ENCODE measurements at regions not wholly inside any gene's neighbourhood (a gene's known extent, or its start where the extent isn't known, plus 50 kb on each side); places are given as distances from the start of the nearest gene placed in this dataset.

DNA sequence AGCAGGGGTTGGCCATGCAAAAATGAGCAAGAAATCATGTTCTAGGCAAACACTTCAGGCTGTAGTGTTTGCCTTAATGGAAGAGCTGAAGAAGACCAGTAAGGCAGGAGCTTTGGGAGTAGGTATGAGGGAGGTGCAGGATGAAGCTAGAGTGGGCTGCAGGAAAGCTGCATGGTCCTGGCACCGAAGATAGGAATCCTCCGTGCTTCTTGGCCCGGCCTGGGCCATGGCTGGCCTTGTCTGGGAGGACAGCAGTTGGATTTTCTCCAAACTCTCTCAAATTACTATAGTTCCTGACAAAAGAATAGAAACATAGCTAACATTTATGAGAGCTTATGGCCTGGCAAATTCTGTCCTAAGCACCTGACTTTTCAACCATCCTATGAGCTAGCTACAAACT, 116.5 kb downstream of the UCHL1 start:
- H2BK20ac ChIP-seq (ENCODE audit: low read length): no peak overlapping the region
- no peak overlapping the region for H2AK5ac ChIP-seq (ENCODE audit: low read depth, low read length)
- H2BK12ac ChIP-seq (ENCODE audit: low read depth, low read length): no peak overlapping the region
- no peaks in the 10 kb centered on the region for H3K4me1 ChIP-seq (replicated peaks in 1 of 4; ENCODE audit: control insufficient read depth in 3 of 4, insufficient read depth in 4 of 4, low read length in 3 of 4)
- H2BK5ac ChIP-seq (ENCODE audit: low read depth, low read length): no peak overlapping the region
- no peak overlapping the region for H3K9ac ChIP-seq (replicated peaks in 1 of 4; ENCODE audit: extremely low read depth in 1 of 4, low read depth in 3 of 4, low read length in 3 of 4)
- H3K27me3 ChIP-seq (replicated peaks in 1 of 4; ENCODE audit: control insufficient read depth in 3 of 4, extremely low read depth in 1 of 4, insufficient read depth in 3 of 4, low read length in 3 of 4): peaks cover 0 to 3% (median 0%) of the 10 kb centered on the region in 4 experiments; a peak in 1 of 7 replicates
- no peaks in the 10 kb centered on the region for H3K23me2 ChIP-seq (ENCODE audit: low read depth, low read length)
- ChIA-PET POLR2A (ENCODE audit: partially characterized antibody) (interaction anchor here (1.0 kb wide), 1 partner anchor 117 kb away, joined by 3 read pairs; no protein-coding TSS in a partner anchor), CTCF (ENCODE audit: partially characterized antibody) (interaction anchor here (0.7 to 1.5 kb wide), 5 partner anchors 9 to 93 kb away, joined by 3 to 6 read pairs (median 4); no protein-coding TSS in a partner anchor)
- H3K23ac ChIP-seq (ENCODE audit: insufficient read length): no peak overlapping the region
- H2BK120ac ChIP-seq (replicated peaks; ENCODE audit: low read depth, low read length): no peak overlapping the region
- no peak overlapping the region for H3K18ac ChIP-seq (ENCODE audit: extremely low read depth, low read length)
- no peaks in the 10 kb centered on the region; the same call in 1 of the 2 replicates for H3K79me1 ChIP-seq (ENCODE audit: low read depth, low read length)
- no peak overlapping the region for H4K5ac ChIP-seq (ENCODE audit: insufficient read length, low read depth, low read length)
- no peak for DNase-seq (ENCODE audit: low read depth in 1 of 2, low spot score in 2 of 2)
- WGBS, 2 experiments (ENCODE audit: extremely low coverage in 1 of 2, insufficient coverage in 1 of 2, insufficient read length in 1 of 2, insufficient replicate concordance in 2 of 2, low coverage in 1 of 2, low lambda C conversion rate in 2 of 2, missing lambda C conversion rate in 1 of 2): 93% methylated on average over 3 of the region's 3 CpGs; no CpG with 5 or more reads in 1 of the 2 experiments
- no peak overlapping the region for H3K27ac ChIP-seq (ENCODE audit: low read depth, low read length)
- no peak overlapping the region for H3K4ac ChIP-seq (replicated peaks; ENCODE audit: insufficient read length, low read depth, low read length)
- no peak overlapping the region for H3K4me2 ChIP-seq (ENCODE audit: insufficient read depth in 1 of 2, low read depth in 2 of 2, low read length in 2 of 2)
- H3K4me3 ChIP-seq (ENCODE audit: extremely low read depth in 1 of 4, insufficient read depth in 2 of 4, low read depth in 3 of 4, low read length in 4 of 4): no peak overlapping the region
- H3K56ac ChIP-seq (replicated peaks; ENCODE audit: insufficient read length, low read depth, low read length): no peak overlapping the region
- H4K20me1 ChIP-seq (replicated peaks in 1 of 2; ENCODE audit: control insufficient read depth in 1 of 2, insufficient read depth in 2 of 2, low read length in 2 of 2): no peaks in the 10 kb centered on the region
- no peak overlapping the region for H2AFZ ChIP-seq (ENCODE audit: low read length)
- no peak overlapping the region for H4K8ac ChIP-seq (ENCODE audit: extremely low read depth, insufficient read depth, low read length)
- no peak overlapping the region for H4K91ac ChIP-seq (replicated peaks; ENCODE audit: insufficient read length, low read length)
- FAIRE-seq: no peak
- no peaks in the 10 kb centered on the region for H3K9me3 ChIP-seq (ENCODE audit: insufficient read depth in 2 of 2, low read depth in 1 of 2, low read length in 1 of 2)
- H2BK15ac ChIP-seq (ENCODE audit: low read length): no peak overlapping the region
- H3K36me3 ChIP-seq (ENCODE audit: control insufficient read depth in 2 of 4, insufficient read depth in 4 of 4, low read length in 3 of 4): no peaks in the 10 kb centered on the region
- no peak overlapping the region for H3K14ac ChIP-seq (ENCODE audit: insufficient read length)
- H3K79me2 ChIP-seq (ENCODE audit: control insufficient read depth in 1 of 2, insufficient read depth in 2 of 2, low read length in 2 of 2): no peaks in the 10 kb centered on the region
- TF ChIP-seq TEAD4 (IDR thresholded peaks at IDR 0.05; ENCODE audit: low read depth, low read length) (no peak), CBX5 (IDR thresholded peaks at IDR 0.05; ENCODE audit: low read depth, low read length) (no peak), SUZ12 (IDR thresholded peaks at IDR 0.05; ENCODE audit: low read length) (no peak), KDM4A (IDR thresholded peaks at IDR 0.05; ENCODE audit: low read depth, low read length, severe bottlenecking) (no peak), SRF (IDR thresholded peaks at IDR 0.05; ENCODE audit: low read depth, low read length) (no peak), SP2 (IDR thresholded peaks at IDR 0.05; ENCODE audit: low read length) (no peak), JUN (IDR thresholded peaks at IDR 0.05; ENCODE audit: low read depth, low read length) (no peak), EP300 (IDR thresholded peaks at IDR 0.05; ENCODE audit: borderline replicate concordance in 1 of 2, low read depth in 2 of 2, low read length in 2 of 2) (no peak), SIN3A (conservative IDR thresholded peaks at IDR 0.05 in 1 of 2, IDR thresholded peaks at IDR 0.05 in 1 of 2; ENCODE audit: low read depth in 1 of 2, low read length in 2 of 2) (no peak), FOSL1 (IDR thresholded peaks at IDR 0.05; ENCODE audit: insufficient read depth, low read depth, low read length) (no peak)
- TF ChIP-seq, protein P1, sequence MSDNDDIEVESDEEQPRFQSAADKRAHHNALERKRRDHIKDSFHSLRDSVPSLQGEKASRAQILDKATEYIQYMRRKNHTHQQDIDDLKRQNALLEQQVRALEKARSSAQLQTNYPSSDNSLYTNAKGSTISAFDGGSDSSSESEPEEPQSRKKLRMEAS (IDR thresholded peaks at IDR 0.05): no peak
